HL-60 (cell line): ENCODE measurements at regions not wholly inside any gene's neighbourhood (a gene's known extent, or its start where the extent isn't known, plus 50 kb on each side); places are given as distances from the start of the nearest gene placed in this dataset.

Source experiments
- POLR2AphosphoS5 ChIP-seq: IDR thresholded peaks from 2 replicates; pipeline ENCODE4 v1.6.1; 2012; ENCODE audit warnings: low read depth
- TF ChIP-seq, protein P1 (sequence below): IDR thresholded peaks from one replicate; pipeline ENCODE4 v1.5.1; 2011; ENCODE audit warnings: low read length, control low read depth, inconsistent platforms; ENCODE audit not compliant: insufficient read depth
- TF ChIP-seq, protein P2 (sequence below): IDR thresholded peaks from 2 replicates; pipeline ENCODE4 v1.6.1; 2012; ENCODE audit warnings: low read depth; ENCODE audit not compliant: insufficient replicate concordance

DNA sequence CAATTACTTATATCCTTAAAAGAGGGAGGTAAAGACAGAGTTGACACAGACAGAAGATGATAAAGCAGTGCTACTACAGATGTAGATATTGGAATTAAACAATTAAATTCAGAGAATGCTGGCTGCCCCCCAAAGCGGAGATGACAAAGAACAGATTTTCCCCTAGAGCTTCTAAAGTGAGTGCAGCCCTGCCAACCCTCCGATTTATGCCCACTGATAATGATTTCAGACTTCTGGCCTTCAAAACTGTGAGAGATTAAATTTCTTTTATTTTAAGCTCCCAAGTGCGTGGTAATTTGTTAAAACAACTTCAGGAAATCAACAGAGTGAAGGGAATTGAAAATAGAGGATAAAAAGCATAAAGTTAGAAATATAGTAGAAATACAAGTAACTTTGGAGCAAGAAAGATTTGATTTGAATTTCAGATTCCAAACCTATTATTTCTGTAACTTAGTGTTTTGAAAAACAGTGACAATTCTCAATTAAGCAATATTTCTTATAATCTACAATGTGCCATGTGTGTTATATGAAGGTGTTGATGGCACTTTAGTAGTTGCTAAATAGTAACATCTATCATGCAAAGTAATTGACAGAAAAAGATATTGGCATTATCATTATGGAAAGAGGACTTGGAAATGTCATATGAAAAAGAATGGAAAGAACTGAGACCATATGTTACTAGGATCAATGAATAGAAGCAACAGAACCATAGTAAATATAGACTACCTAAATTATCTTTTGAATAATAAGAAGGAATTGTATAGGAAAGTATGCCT is 946.4 kb upstream of the PTPRD start:
- TF ChIP-seq, protein P1, sequence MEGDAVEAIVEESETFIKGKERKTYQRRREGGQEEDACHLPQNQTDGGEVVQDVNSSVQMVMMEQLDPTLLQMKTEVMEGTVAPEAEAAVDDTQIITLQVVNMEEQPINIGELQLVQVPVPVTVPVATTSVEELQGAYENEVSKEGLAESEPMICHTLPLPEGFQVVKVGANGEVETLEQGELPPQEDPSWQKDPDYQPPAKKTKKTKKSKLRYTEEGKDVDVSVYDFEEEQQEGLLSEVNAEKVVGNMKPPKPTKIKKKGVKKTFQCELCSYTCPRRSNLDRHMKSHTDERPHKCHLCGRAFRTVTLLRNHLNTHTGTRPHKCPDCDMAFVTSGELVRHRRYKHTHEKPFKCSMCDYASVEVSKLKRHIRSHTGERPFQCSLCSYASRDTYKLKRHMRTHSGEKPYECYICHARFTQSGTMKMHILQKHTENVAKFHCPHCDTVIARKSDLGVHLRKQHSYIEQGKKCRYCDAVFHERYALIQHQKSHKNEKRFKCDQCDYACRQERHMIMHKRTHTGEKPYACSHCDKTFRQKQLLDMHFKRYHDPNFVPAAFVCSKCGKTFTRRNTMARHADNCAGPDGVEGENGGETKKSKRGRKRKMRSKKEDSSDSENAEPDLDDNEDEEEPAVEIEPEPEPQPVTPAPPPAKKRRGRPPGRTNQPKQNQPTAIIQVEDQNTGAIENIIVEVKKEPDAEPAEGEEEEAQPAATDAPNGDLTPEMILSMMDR = no peak
- TF ChIP-seq POLR2AphosphoS5 = no peak
- TF ChIP-seq, protein P2, sequence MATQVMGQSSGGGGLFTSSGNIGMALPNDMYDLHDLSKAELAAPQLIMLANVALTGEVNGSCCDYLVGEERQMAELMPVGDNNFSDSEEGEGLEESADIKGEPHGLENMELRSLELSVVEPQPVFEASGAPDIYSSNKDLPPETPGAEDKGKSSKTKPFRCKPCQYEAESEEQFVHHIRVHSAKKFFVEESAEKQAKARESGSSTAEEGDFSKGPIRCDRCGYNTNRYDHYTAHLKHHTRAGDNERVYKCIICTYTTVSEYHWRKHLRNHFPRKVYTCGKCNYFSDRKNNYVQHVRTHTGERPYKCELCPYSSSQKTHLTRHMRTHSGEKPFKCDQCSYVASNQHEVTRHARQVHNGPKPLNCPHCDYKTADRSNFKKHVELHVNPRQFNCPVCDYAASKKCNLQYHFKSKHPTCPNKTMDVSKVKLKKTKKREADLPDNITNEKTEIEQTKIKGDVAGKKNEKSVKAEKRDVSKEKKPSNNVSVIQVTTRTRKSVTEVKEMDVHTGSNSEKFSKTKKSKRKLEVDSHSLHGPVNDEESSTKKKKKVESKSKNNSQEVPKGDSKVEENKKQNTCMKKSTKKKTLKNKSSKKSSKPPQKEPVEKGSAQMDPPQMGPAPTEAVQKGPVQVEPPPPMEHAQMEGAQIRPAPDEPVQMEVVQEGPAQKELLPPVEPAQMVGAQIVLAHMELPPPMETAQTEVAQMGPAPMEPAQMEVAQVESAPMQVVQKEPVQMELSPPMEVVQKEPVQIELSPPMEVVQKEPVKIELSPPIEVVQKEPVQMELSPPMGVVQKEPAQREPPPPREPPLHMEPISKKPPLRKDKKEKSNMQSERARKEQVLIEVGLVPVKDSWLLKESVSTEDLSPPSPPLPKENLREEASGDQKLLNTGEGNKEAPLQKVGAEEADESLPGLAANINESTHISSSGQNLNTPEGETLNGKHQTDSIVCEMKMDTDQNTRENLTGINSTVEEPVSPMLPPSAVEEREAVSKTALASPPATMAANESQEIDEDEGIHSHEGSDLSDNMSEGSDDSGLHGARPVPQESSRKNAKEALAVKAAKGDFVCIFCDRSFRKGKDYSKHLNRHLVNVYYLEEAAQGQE = no peak
